ENCODE measurements at regions not wholly inside any gene's neighbourhood (a gene's known extent, or its start where the extent isn't known, plus 50 kb on each side); places are given as distances from the start of the nearest gene placed in this dataset.
A peak's percentile ranks its signal among the peaks of the same experiment; 100 is the strongest.
"Not testable (repeated sequence)": the region's sequence is repeated elsewhere in the genome, so short reads cannot be mapped to it uniquely, and the experiment has no call there.

DNA sequence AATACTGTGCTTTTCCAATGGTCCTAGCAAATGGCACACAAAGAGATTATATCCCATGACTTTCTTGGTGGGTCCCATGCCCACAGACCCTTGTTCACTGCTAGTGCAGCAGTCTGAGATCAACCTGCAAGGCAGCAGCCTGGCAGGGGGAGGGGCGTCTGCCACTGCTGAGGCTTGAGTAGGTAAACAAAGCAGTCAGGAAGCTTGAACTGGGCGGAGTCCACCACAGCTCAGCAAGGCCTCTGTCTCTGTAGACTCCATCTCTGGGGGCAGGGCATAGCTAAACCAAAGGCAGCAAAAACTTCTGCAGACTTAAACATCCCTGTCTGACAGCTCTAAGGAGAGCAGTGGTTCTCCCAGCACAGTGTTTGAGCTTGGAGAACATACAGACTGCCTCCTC lies 82.9 kb downstream of the ZNF737 start:
- Mint-ChIP-seq H3K4me1 (ENCODE audit: low read depth) (no peaks in the 10 kb centered on the region), H3K9me3 (peaks cover 30 to 36% of the 10 kb centered on the region in 2 donors), H3K4me3 (no peak overlapping the region), H3K27me3 (ENCODE audit: low read depth) (no peaks in the 10 kb centered on the region), H3K27ac (no peak overlapping the region), H3K36me3 (ENCODE audit: insufficient read depth in 2 of 2) (peaks cover 24 to 28% of the 10 kb centered on the region in 2 donors)
- DNase-seq (no peak), ATAC-seq (replicated peaks in 1 of 2) (no peak)

- no peak for ATAC-seq (replicated peaks in 1 of 2)
- H3K4me3 Mint-ChIP-seq, result no peak overlapping the region
- peaks cover 40% of the 10 kb centered on the region in 2 donors for H3K9me3 Mint-ChIP-seq
- no peak overlapping the region for H3K27ac Mint-ChIP-seq
- H3K27me3 Mint-ChIP-seq (ENCODE audit: low read depth), result no peaks in the 10 kb centered on the region
- no peak for DNase-seq
- no peaks in the 10 kb centered on the region for H3K4me1 Mint-ChIP-seq (ENCODE audit: low read depth)
- peaks cover 25 to 33% of the 10 kb centered on the region in 2 donors for H3K36me3 Mint-ChIP-seq (ENCODE audit: insufficient read depth in 2 of 2)
Observed at GRCh38 chr19:20481736-20482135, 83.8 kb downstream of the ZNF737 start.

DNA sequence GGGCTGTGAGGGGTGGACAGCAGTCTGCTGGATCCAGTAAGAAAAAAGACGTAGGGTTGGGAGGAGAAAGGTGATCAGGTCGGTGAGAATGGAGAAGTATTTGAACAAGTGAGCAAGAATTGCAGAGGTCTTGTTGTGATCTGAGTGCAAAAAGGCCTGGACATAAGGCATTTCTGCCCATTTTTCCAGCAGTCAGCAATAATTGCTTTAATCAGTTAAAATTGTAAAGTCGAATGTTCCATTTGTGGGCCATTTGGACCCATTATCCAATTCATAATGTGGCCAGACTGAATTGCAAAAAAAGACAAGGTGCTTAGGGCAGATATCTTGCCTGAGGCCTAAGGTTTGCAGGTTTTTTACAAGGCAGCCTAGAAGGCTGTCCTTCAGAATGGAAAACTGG lies 86.1 kb downstream of the ZNF737 start:
- no peak overlapping the region for H3K4me3 Mint-ChIP-seq
- no peak overlapping the region for H3K27ac Mint-ChIP-seq
- no peaks in the 10 kb centered on the region for H3K4me1 Mint-ChIP-seq (ENCODE audit: low read depth)
- ATAC-seq (replicated peaks in 1 of 2) (no peak), DNase-seq (no peak)
- no peaks in the 10 kb centered on the region for H3K27me3 Mint-ChIP-seq (ENCODE audit: low read depth)
- H3K36me3 Mint-ChIP-seq (ENCODE audit: insufficient read depth in 2 of 2), result peaks cover 21 to 41% of the 10 kb centered on the region in 2 donors
- peaks cover 42% of the 10 kb centered on the region in 2 donors for H3K9me3 Mint-ChIP-seq

GRCh38 chr19:20478936-20479335 lies 86.6 kb downstream of the ZNF737 start:
- Mint-ChIP-seq H3K36me3 (ENCODE audit: insufficient read depth in 2 of 2) (peaks cover 20 to 40% of the 10 kb centered on the region in 2 donors), H3K4me1 (ENCODE audit: low read depth) (no peaks in the 10 kb centered on the region), H3K27me3 (ENCODE audit: low read depth) (no peaks in the 10 kb centered on the region), H3K4me3 (no peak overlapping the region), H3K27ac (no peak overlapping the region), H3K9me3 (peaks cover 39 to 40% of the 10 kb centered on the region in 2 donors)
- ATAC-seq (replicated peaks in 1 of 2) (no peak), DNase-seq (no peak)

DNA sequence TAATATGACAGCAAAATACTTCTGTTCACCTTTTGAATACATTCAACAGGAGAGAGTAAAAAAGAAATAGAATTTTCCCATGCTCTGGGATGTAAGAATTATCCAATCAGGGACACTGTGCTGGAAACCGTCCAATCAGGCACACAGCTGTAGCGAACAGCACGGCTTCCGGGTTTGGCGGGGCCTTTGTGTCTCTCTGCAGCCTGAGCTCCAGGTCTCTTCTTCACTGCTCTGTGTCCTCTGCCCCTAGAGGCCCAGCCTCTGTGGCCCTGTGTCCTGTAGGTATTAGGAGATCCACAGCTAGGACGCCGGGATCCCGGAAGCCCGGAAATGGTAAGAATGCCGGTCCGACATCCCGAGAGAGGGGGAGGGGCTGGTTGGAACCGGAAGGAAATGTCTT lies 92.7 kb downstream of the ZNF737 start:
- Mint-ChIP-seq H3K4me1 (ENCODE audit: low read depth) (no peaks in the 10 kb centered on the region), H3K36me3 (ENCODE audit: insufficient read depth in 2 of 2) (peaks cover 8 to 22% of the 10 kb centered on the region in 2 donors), H3K27ac (no peak overlapping the region), H3K27me3 (ENCODE audit: low read depth) (no peaks in the 10 kb centered on the region), H3K9me3 (peaks cover 26 to 31% of the 10 kb centered on the region in 2 donors), H3K4me3 (no peak overlapping the region)
- DNase-seq, result no peak
- ATAC-seq (replicated peaks in 1 of 2), result no peak

DNA sequence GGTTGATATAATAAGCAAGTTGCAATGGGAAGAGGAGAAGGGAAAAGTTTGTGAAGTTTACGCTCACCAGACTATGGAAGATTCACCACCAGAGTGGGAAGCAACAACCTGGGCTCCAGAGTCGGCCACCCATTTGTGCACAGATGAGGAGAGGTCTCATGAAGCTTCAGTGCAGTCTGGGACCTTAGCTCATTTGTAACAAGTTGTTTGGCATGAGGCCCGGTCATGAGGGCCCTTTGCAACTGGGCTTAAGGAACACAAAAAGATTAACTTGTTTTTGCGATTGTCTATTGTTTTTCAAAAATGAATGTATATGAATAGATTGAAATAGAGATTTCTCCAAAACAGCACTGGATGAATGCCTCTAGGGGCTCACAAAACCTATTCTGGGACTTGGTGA lies 94.2 kb downstream of the ZNF737 start:
- no peak overlapping the region for H3K27ac Mint-ChIP-seq
- H3K27me3 Mint-ChIP-seq (ENCODE audit: low read depth), result no peaks in the 10 kb centered on the region
- DNase-seq (no peak), ATAC-seq (replicated peaks in 1 of 2) (no peak)
- H3K9me3 Mint-ChIP-seq, result peaks cover 15 to 18% of the 10 kb centered on the region in 2 donors
- H3K4me3 Mint-ChIP-seq, result no peak overlapping the region
- H3K4me1 Mint-ChIP-seq (ENCODE audit: low read depth), result no peaks in the 10 kb centered on the region
- peaks cover 2 to 13% of the 10 kb centered on the region in 2 donors for H3K36me3 Mint-ChIP-seq (ENCODE audit: insufficient read depth in 2 of 2)

DNA sequence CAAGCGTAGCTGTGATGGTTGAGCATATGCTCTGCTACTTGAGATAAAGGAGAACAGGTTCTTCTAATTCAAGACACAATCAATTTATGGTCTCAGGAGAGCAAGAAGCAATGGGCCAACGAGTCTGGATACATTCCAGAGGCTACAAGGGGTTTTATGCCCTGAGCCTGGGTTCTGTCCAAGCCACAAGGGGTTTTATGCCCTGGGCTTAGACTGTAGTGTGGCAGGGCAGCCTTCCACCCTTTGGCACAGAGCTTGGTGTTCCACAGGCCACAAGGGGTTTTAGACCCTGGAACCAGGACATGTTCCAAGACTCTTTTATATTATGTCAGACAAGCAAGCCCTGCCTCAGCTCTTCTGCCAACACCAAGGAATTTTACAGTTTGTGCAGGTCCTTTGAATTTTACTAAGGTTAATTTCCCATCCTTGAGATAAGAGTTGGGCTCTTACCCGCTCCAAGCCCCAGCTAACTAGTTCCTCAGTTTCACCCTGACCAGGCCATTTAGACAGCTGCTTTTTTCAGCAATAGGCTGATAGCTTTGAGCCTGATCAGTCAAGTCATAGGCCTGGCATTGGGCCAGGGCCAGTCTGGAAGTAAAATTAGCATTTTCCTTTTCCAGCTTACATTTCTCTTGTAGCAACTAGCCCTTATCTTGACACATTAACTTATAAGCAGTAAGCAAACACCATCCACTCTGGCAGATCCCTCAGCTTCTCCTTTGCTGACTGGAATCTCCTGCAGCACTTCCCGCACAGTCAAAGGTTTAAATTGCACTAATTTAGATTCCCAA lies 95.0 kb downstream of the ZNF737 start:
- H3K4me1 Mint-ChIP-seq (ENCODE audit: low read depth), result no peaks in the 10 kb centered on the region
- H3K4me3 Mint-ChIP-seq, result no peak overlapping the region
- H3K36me3 Mint-ChIP-seq (ENCODE audit: insufficient read depth in 2 of 2), result peaks cover 0 to 5% of the 10 kb centered on the region in 2 donors
- no peaks in the 10 kb centered on the region for H3K27me3 Mint-ChIP-seq (ENCODE audit: low read depth)
- H3K9me3 Mint-ChIP-seq, result peaks cover 7 to 11% of the 10 kb centered on the region in 2 donors
- DNase-seq, result no peak
- no peak overlapping the region for H3K27ac Mint-ChIP-seq
- no peak for ATAC-seq (replicated peaks in 1 of 2)

DNA sequence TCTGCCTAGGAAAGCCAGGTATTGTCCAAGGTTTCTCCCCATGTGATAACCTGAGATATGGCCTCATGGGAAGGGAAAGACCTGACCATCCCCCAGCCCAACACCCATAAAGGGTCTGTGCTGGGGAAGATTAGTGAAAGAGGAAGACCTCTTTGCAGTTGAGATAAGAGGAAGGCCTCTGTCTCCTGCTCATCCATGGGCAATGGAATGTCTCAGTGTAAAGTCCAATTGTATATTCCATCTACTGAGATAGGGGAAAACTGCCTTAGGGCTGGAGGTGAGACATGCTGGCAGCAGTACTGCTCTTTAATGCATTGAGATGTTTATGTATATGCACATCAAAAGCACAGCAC lies 99.0 kb downstream of the ZNF737 start:
- H3K27ac Mint-ChIP-seq; DNase-seq; H3K4me1 Mint-ChIP-seq (ENCODE audit: low read depth); H3K4me3 Mint-ChIP-seq; H3K36me3 Mint-ChIP-seq (ENCODE audit: insufficient read depth in 2 of 2); H3K9me3 Mint-ChIP-seq; ATAC-seq (replicated peaks in 1 of 2); H3K27me3 Mint-ChIP-seq (ENCODE audit: low read depth): not testable (repeated sequence)

DNA sequence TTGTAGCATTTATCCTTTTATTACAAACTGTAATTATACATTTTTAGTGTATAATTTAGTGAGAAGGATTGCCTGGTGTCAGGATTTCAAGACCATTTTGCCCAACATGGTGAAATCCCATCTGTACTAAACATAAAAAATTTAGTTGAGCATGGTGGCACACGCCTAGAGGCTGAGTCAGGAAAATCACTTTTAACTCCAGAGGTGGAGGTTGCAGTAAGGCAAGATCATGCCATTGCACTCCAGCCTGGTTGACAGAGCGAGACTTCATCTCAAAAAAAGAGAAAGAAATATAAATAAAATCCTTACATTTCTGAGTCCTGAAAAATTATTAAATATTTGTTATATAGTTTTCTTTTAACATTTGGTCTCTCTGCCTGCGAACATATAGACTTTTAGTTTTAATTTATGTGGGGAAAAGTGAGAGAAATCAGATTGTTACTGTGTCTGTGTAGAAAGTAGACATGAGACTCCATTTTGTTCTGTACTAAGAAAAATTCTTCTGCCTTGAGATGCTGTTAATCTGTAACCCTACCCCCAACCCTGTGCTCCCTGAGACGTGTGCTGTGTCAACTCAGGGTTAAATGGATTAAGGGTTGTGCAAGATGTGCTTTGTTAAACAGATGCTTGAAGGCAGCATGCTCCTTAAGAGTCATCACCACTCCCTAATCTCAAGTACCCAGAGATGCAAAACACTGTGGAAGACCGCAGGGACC lies 99.5 kb downstream of the ZNF737 start:
- not testable (repeated sequence) for H3K36me3 Mint-ChIP-seq (ENCODE audit: insufficient read depth in 2 of 2); ATAC-seq (replicated peaks in 1 of 2); H3K4me1 Mint-ChIP-seq (ENCODE audit: low read depth); H3K27me3 Mint-ChIP-seq (ENCODE audit: low read depth); DNase-seq; H3K4me3 Mint-ChIP-seq; H3K27ac Mint-ChIP-seq; H3K9me3 Mint-ChIP-seq

- no peak overlapping the region for H3K27ac Mint-ChIP-seq
- peaks cover 8% of the 10 kb centered on the region for H3K4me1 Mint-ChIP-seq (ENCODE audit: low read depth)
Observed at GRCh38 chr19:20453425-20453935, 112.1 kb downstream of the ZNF737 start.

DNA sequence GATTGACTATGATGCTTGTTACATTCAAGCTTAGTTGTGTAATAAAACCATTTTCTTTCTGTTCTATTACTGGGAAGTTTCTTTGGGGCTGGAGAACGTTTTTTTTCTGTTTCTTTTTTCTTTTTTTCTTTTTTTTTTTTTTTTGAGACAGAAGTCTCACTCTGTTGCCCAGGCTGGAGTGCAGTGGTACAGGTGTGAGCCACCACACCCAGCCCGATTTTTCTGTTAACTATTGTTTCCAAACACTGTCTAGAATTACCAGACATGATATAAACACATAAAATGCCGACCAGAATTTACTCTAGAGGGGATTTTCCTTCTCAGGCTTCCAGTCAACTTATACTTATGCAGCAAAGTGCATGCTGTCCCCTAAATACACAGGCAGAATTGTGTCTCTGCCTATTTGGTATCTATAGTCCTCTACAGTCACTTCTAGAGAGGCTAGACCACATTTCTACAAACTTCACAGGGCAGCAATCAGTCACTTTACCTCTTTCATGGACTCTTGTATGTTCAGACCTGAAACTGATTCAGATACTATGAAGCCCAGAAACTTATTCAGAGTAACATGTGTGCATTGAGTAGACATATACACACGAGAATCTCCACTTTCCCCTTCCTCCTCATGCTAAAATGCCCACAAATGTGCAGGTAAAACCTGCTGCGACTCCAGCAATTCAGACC lies 121.2 kb downstream of the ZNF737 start:
- peak overlapping the region in 1 of 2 donors; percentile 17 for H3K4me3 Mint-ChIP-seq
- peaks cover 2 to 3% of the 10 kb centered on the region in 2 donors for H3K9me3 Mint-ChIP-seq
- DNase-seq (no peak), ATAC-seq (replicated peaks in 1 of 2) (peak; percentile 31 to 82)
- no peaks in the 10 kb centered on the region for H3K27me3 Mint-ChIP-seq (ENCODE audit: low read depth)
- no peak overlapping the region for H3K27ac Mint-ChIP-seq
- H3K4me1 Mint-ChIP-seq (ENCODE audit: low read depth), result no peaks in the 10 kb centered on the region
- H3K36me3 Mint-ChIP-seq (ENCODE audit: insufficient read depth in 2 of 2), result peaks cover 0 to 4% of the 10 kb centered on the region in 2 donors

More at GRCh38 chr19:20453425-20453935, 112.1 kb downstream of the ZNF737 start:
- H3K9me3 Mint-ChIP-seq, result no peaks in the 10 kb centered on the region
- no peaks in the 10 kb centered on the region for H3K27me3 Mint-ChIP-seq (ENCODE audit: low read depth)
- DNase-seq (no peak), ATAC-seq (replicated peaks in 1 of 2) (peak in 1 of 2 donors; percentile 44)
- no peaks in the 10 kb centered on the region for H3K36me3 Mint-ChIP-seq (ENCODE audit: insufficient read depth in 2 of 2)
- no peak overlapping the region for H3K4me3 Mint-ChIP-seq

DNA sequence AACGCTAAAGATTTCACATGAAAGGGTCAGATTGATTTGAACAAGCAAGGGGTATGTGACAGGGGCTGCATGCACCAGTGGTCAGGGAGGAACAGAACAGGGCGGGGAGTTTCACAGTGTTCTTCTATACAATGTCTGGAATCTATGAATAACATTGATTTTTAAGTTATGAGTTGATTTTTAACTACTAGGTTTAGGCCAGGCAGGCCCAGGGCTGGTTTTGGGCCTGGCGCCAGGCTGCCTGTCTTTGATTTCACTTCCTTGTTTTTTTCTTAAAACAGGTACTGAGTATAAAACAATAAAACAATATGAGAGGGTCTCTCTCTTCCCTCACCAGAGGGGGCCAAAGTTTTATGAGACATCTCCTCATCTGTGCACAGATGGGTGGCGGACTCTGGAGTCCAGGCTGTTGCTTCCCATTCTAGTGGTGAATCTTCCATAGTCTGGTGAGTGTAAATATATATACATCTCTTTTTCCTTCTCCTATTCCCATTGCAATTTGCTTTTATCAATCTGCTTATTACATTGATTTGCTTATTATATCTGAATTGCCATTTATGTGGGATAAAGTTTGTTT lies 133.2 kb downstream of the ZNF737 start:
- not testable (repeated sequence) for DNase-seq; H3K4me1 Mint-ChIP-seq (ENCODE audit: low read depth); H3K36me3 Mint-ChIP-seq (ENCODE audit: insufficient read depth in 2 of 2); H3K27ac Mint-ChIP-seq; H3K4me3 Mint-ChIP-seq; ATAC-seq (replicated peaks in 1 of 2); H3K9me3 Mint-ChIP-seq; H3K27me3 Mint-ChIP-seq (ENCODE audit: low read depth)

GRCh38 chr19:20431826-20432225 lies 133.8 kb downstream of the ZNF737 start:
- DNase-seq (no peak), ATAC-seq (replicated peaks in 1 of 2) (no peak)
- Mint-ChIP-seq H3K27ac (no peak overlapping the region), H3K36me3 (ENCODE audit: insufficient read depth in 2 of 2) (no peaks in the 10 kb centered on the region), H3K27me3 (ENCODE audit: low read depth) (no peaks in the 10 kb centered on the region), H3K4me3 (no peak overlapping the region), H3K9me3 (no peaks in the 10 kb centered on the region), H3K4me1 (ENCODE audit: low read depth) (no peaks in the 10 kb centered on the region)

All from activated T-cell treated with anti-CD3 and anti-CD28 coated beads, Interleukin-2, amount 50 U/mL, for 72 hours (primary cell).